Panc1 (cell line): ENCODE measurements at regions not wholly inside any gene's neighbourhood (a gene's known extent, or its start where the extent isn't known, plus 50 kb on each side); places are given as distances from the start of the nearest gene placed in this dataset.

Experiments
- SIN3A ChIP-seq: IDR thresholded peaks from 2 replicates; pipeline ENCODE4 v1.6.1; 2012; ENCODE audit warnings: low read depth, mild to moderate bottlenecking, low read length, moderate library complexity, borderline replicate concordance; ENCODE audit not compliant: insufficient read depth
- TCF7L2 ChIP-seq: IDR thresholded peaks from 2 replicates; pipeline ENCODE4 v1.6.1; 2011; ENCODE audit warnings: mild to moderate bottlenecking, low read depth, low read length, inconsistent platforms
- TF ChIP-seq, protein P1 (sequence below): fragments of 450-650 bp; IDR thresholded peaks from 2 replicates; pipeline ENCODE4 v1.5.1; 2017; ENCODE audit warnings: mild to moderate bottlenecking
- TF ChIP-seq, protein P2 (sequence below), 2 experiments: IDR thresholded peaks; 2 replicates each; pipeline ENCODE4 v1.6.1; 2011 to 2012; ENCODE audit warnings: low read depth in 2 of 2, control low read depth in 1 of 2, low read length in 1 of 2, mild to moderate bottlenecking in 1 of 2, moderate library complexity in 1 of 2; ENCODE audit not compliant: insufficient read depth in 1 of 2

DNA sequence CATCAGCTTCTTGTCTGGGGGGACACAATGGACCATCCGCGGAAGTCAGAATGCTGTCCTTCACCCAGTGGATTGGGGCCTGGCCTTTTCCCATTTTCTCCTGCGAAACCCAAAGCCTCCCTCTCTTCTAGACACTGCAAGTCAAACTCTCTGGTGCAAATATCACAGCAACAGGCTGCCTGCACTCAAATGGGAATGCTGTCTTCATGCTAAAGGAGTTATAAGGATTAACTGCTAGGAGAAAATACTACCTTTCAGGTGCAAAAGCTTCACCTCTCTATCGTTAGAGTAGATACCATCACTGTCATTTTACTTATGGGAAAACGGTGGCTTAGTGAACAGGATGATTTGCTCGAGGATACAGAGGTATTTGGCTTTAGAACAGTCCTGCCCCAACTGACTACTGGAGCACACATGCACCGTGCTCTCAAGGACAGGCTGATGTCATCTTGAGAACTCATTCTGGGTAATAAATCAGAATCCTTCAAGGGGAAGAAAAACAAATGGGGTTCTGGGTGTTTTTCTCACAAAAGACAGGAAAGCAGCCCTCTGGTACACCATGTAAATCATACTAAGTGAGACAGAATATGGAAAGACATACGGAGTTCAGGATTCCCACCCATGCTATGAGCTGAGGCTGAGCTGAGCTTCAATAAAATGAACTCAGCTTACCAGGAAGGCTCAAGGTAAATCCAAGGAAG is 100.9 kb downstream of the SAMD9 start:
- TF ChIP-seq, protein P1, sequence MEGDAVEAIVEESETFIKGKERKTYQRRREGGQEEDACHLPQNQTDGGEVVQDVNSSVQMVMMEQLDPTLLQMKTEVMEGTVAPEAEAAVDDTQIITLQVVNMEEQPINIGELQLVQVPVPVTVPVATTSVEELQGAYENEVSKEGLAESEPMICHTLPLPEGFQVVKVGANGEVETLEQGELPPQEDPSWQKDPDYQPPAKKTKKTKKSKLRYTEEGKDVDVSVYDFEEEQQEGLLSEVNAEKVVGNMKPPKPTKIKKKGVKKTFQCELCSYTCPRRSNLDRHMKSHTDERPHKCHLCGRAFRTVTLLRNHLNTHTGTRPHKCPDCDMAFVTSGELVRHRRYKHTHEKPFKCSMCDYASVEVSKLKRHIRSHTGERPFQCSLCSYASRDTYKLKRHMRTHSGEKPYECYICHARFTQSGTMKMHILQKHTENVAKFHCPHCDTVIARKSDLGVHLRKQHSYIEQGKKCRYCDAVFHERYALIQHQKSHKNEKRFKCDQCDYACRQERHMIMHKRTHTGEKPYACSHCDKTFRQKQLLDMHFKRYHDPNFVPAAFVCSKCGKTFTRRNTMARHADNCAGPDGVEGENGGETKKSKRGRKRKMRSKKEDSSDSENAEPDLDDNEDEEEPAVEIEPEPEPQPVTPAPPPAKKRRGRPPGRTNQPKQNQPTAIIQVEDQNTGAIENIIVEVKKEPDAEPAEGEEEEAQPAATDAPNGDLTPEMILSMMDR: no peak
- TF ChIP-seq, protein P2, sequence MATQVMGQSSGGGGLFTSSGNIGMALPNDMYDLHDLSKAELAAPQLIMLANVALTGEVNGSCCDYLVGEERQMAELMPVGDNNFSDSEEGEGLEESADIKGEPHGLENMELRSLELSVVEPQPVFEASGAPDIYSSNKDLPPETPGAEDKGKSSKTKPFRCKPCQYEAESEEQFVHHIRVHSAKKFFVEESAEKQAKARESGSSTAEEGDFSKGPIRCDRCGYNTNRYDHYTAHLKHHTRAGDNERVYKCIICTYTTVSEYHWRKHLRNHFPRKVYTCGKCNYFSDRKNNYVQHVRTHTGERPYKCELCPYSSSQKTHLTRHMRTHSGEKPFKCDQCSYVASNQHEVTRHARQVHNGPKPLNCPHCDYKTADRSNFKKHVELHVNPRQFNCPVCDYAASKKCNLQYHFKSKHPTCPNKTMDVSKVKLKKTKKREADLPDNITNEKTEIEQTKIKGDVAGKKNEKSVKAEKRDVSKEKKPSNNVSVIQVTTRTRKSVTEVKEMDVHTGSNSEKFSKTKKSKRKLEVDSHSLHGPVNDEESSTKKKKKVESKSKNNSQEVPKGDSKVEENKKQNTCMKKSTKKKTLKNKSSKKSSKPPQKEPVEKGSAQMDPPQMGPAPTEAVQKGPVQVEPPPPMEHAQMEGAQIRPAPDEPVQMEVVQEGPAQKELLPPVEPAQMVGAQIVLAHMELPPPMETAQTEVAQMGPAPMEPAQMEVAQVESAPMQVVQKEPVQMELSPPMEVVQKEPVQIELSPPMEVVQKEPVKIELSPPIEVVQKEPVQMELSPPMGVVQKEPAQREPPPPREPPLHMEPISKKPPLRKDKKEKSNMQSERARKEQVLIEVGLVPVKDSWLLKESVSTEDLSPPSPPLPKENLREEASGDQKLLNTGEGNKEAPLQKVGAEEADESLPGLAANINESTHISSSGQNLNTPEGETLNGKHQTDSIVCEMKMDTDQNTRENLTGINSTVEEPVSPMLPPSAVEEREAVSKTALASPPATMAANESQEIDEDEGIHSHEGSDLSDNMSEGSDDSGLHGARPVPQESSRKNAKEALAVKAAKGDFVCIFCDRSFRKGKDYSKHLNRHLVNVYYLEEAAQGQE (IDR thresholded peaks at IDR 0.05; ENCODE audit: insufficient read depth in 1 of 2, low read depth in 2 of 2, low read length in 1 of 2): no peak
- no peak for TF ChIP-seq TCF7L2
- no peak for TF ChIP-seq SIN3A
